ENCODE measurements at regions not wholly inside any gene's neighbourhood (a gene's known extent, or its start where the extent isn't known, plus 50 kb on each side); places are given as distances from the start of the nearest gene placed in this dataset.
"Not testable (repeated sequence)": the region's sequence is repeated elsewhere in the genome, so short reads cannot be mapped to it uniquely, and the experiment has no call there.

DNA sequence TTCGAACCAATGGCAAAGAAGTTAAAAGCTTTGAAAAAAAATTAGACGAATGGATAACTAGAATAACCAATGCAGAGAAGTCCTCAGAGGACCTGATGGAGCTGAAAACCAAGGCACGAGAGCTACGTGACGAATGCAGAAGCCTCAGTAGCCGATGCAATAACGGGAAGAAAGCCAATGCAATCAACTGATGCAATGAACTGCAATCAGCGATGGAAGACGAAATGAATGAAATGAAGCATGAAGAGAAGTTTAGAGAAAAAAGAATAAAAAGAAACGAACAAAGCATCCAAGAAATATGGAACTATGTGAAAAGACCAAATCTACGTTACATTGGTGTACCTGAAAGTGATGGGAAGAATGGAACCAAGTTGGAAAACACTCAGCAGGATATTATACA is 52.6 kb upstream of the MRPS30 start:
- not testable (repeated sequence) for DNase-seq

GRCh38 chr5:44747396-44747795 is 61.4 kb upstream of the MRPS30 start:
- DNase-seq: no peak

GRCh38 chr5:44740660-44741059 is 68.1 kb upstream of the MRPS30 start:
- DNase-seq: no peak

GRCh38 chr5:44729536-44729935 is 79.2 kb upstream of the MRPS30 start:
- no peak for DNase-seq

GRCh38 chr5:44727100-44727499 is 81.6 kb upstream of the MRPS30 start:
- DNase-seq: no peak

DNA sequence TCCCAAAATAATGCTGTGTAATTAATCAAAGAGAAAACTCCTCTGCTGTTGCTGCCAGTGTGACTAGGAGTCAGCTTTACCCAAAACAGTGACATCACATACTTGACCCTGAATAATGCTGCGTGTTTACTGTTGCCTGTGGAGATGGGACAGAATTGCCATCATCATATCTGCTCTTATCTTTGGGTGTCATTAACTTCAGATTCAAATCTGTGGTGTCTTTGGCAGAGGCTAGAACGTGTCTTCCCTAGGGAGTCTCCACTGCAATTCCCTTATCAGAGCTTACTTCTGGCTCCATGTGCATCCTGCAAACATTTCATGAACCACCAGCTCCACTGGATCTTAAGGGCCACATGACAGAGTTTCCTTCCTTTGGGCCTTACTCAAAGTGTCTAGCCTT is 88.9 kb upstream of the MRPS30 start:
- DNase-seq: no peak

- no peak for DNase-seq
These were observed 93.7 kb upstream of the MRPS30 start for GRCh38 chr5:44714871-44715561.

- DNase-seq: no peak
These were observed 95.3 kb upstream of the MRPS30 start for GRCh38 chr5:44713446-44713845.

- no peak for DNase-seq
These were observed 96.8 kb upstream of the MRPS30 start for GRCh38 chr5:44711901-44712300.

DNA sequence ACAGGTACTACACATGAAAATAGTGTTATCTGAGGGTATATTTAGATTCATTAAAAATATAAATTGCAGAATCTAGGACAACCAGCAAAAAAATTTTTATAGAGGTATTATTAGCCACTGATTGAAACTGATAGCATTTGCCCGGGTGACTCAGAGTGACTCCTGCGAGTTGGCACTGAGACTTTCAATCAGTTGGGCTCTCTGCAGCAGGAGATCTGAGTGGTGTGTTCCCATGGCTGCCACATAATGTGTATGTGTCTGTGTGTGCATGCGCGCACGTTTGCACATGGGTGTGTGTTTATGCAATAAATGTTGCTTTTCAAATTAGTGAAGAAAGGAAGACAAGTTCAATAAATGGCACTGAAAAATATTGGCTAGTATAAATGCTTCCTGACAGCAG is 100.1 kb upstream of the MRPS30 start:
- no peak for DNase-seq

GRCh38 chr5:44707721-44708120 is 101.0 kb upstream of the MRPS30 start:
- DNase-seq: no peak

DNA sequence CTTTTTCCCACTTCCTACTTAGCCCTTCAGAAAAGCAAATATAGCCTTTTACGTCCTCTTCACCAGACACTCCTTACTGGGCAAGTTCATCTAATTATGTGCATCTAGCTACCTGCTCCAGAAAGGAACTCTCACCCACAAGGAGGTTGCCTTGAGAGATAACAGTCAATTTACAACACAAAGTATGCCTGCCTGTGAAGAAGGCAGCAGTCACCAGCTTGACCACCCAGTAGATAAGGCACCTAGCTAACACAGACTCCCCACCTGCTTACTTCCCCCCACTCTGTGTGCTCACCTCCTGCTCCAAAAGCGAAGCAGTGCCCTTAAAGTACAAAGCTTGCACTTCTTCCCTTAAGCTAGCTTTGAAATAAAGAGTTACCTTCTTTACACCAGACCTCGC is 111.7 kb upstream of the MRPS30 start:
- no peak for DNase-seq

- DNase-seq: no peak
These were observed 113.5 kb upstream of the MRPS30 start for GRCh38 chr5:44695259-44695658.

GRCh38 chr5:44691802-44692201 is 116.9 kb upstream of the MRPS30 start:
- no peak for DNase-seq

GRCh38 chr5:44681906-44682305 is 126.8 kb upstream of the MRPS30 start:
- no peak for DNase-seq

DNA sequence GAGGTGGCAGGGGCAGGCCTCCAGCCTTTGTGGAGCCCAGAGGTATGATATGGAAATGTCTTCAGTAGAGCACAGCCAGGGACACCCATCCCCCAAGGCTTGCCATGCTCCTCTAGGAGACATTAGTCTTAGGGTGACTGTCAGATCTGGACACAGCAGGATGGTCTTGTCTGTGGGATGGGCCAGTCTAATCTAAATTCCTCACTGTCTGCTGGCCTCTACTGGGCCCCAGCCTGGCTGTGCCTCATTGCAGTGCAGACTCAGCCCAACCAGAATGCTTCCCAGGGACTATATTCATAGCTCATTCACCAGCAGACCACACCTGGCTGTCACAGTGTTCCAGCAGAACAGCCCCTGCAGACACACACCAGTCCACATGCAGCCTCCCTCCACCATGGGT is 129.5 kb upstream of the MRPS30 start:
- DNase-seq: no peak

DNA sequence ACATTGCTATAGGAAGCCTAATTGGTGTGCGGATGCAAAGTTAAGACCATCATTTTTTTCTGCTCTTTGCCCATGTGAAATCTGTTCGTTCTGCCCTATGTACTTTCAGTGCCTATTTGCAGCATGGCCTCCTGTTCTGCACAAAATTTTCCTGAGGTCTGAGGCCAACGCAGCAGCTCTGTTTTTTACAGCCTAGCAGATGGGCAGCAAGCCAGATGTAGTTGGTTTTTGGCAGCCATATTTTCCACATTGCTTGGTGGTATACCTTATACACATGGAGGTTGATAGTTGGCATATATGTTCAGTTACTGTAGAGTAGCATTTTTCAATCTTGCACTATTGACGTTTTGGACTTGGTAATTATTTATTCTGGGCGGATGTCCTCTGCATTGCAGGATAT is 133.5 kb upstream of the MRPS30 start:
- DNase-seq: no peak

GRCh38 chr5:44674461-44674860 is 134.3 kb upstream of the MRPS30 start:
- DNase-seq: no peak

DNA sequence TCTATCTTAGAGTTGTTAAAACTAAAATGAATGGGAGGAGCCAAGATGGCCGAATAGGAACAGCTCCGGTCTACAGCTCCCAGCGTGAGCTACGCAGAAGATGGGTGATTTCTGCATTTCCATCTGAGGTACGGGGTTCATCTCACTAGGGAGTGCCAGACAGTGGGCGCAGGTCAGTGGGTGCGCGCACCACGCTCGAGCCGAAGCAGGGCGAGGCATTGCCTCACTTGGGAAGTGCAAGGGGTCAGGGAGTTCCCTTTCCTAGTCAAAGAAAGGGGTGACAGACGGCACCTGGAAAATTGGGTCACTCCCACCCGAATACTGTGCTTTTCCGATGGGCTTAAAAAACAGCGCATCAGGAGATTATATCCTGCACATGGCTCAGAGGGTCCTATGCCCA is 140.3 kb upstream of the MRPS30 start:
- DNase-seq: not testable (repeated sequence)

DNA sequence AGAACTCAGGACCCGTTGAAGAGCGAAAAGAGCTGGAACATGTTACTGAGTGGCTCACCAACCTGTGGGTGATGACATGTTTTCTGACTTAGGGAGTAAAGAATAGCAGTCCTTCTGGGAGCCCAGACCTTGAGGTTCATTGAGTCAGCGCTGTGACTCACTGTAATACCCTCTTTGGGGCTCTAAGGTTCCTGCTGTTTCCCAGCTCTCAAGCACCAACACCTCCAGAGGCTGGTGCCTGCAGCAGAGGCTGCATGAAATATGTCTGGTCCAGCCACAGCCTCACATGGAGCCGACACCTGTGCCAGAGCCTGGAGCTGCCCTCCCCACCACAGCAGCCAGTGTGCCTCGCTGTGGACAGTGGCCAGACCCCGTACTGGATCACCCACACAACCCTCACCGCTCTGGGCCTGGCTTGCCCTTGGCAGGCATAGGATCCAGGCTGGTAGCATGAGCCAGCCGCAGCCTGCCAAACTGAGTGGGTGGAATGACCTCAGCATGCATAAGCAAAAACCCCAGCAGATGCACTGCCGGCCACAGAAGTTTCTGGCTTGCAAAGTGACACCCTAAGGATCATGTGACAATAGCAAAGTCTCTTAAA is 143.5 kb upstream of the MRPS30 start:
- DNase-seq: no peak

- no peak for DNase-seq
These were observed 144.0 kb upstream of the MRPS30 start for GRCh38 chr5:44664711-44665100.

DNA sequence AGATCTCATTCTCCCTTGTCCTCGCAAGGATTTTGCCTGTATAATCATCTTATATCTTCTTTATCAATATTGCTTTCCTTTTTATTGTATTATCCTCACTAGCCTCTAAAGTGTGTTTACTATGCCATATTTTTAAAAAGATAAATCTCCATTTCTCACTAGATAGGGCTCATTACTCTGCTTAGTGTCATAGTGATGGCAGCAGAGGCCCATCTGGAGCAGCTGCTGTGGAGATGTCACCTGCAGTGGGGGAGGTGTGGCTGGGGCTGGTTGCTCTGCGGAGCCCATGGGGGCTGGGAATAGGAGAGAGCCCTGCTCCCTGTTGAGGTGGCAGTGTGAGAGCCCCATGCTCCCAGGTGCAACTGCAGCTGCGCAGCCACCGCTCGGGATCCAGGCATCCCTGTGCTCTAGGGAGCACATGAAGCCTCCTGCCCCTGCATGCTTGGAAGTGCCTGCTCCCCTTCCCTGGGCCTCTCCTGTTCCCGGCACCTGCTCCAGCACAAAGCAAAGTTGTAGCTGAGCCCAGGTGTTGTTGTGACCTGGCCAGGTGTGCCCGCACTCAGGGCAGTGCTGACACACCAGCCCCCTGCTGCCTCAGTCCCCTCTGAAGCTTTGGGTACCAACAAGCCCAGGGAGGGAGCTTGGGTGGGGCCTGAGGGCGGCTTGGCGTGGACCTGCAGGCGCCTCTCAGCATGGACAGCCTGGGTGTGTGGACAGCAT is 144.6 kb upstream of the MRPS30 start:
- no peak for DNase-seq

DNA sequence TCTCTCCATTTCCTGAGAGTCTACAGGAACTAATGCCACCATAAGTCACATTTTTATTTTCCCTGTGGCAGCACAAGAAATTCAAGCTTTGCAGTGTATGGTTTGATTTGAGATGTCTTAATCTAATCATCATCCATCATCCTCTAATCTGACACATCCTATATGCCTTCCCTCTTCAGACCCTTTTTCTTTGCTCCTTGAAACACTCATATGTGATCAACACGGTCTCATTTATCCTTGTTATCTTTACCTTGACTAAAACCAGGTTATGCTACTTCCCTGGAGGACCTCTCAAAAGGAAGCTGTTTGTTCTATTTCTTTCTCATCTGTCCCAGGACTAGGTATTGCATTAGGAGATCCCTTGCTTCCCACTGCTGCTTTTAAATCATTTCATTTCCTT is 146.9 kb upstream of the MRPS30 start:
- no peak for DNase-seq

GRCh38 chr5:44660251-44660650 is 148.5 kb upstream of the MRPS30 start:
- no peak for DNase-seq

DNA sequence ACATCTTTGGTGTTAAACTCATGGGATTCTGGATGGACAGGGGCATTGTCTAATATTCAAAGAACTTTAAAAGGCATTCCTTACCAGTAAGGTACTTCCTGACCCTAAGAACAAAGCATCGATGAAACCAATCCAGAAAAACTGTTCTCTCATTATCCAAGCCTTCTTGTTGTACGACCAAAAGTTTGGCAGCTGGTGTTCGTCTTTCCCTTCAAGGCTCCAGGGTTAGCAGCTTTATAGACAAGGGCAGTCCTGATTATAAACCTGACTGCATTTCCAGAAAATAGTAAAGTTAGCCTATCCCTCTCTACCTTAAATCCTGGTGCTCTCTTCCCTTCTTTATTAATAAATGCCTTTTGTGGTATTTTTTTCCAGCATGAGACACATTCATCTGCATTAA is 149.4 kb upstream of the MRPS30 start:
- no peak for DNase-seq

All from NCI-H345 (cell line).